ENCODE measurements at regions not wholly inside any gene's neighbourhood (a gene's known extent, or its start where the extent isn't known, plus 50 kb on each side); places are given as distances from the start of the nearest gene placed in this dataset.
"Not testable (repeated sequence)": the region's sequence is repeated elsewhere in the genome, so short reads cannot be mapped to it uniquely, and the experiment has no call there.

DNA sequence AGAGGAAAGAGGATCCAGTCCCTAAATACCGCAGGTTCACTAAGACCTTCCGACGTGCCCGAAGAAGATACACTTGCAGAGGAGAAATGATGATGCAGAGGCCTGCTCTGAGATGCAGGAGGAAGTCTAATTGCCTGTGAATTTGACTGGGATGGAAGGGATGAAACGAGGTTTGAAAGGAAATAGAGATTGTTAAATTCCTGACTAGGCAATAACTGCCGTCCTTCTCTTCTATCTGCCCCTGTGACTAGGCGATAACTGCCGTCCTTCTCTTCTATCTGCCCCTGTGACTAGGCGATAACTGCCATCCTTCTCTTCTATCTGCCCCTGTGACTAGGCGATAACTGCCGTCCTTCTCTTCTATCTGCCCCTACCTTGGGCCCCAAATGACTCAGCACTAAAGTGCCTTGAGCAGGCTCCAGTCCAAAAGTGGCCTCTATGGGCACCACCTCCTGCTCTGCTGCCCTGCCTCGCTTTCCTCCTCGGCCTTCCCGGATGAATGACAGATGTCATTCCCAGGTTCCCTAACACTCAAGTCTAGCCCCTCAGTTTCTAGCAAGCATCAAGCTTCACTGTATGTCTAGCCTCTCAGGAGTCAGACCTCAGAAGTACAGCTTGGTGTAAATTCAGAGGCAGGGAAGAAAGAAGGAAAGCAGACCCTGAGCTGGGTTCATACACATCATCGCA, 189.1 kb downstream of the FOXD4L6 start:
- H3K9me3 ChIP-seq (ENCODE audit: low read depth); H3K27me3 ChIP-seq; H3K27ac ChIP-seq; H3K4me3 ChIP-seq; H3K4me1 ChIP-seq (ENCODE audit: low read depth); H3K36me3 ChIP-seq; DNase-seq (ENCODE audit: low read depth in 1 of 2, low spot score in 1 of 2): not testable (repeated sequence)

DNA sequence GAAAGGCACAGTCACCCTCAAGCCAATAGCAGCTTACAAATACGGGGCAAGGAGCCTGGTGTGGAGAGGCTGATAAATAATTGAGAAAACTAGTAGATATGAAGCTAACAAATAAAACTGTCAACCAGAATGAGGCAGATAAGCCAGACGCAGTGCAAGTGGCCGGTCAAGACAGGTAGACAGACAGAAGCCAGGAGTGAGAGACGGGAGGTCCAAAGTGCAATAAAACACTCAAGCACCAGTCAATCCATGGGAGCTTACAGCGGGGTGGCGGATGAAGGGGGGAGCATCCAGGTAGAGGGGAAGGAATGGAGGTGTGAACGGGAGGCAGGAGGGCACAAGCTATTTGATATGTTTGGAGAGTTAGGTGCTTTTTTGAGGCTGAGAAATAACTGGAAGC, 193.1 kb downstream of the FOXD4L6 start:
- no peaks in the 10 kb centered on the region for H3K4me1 ChIP-seq (ENCODE audit: low read depth)
- H3K27me3 ChIP-seq = no peaks in the 10 kb centered on the region
- DNase-seq (ENCODE audit: low read depth in 1 of 2, low spot score in 1 of 2) = no peak
- TF ChIP-seq, protein P1, sequence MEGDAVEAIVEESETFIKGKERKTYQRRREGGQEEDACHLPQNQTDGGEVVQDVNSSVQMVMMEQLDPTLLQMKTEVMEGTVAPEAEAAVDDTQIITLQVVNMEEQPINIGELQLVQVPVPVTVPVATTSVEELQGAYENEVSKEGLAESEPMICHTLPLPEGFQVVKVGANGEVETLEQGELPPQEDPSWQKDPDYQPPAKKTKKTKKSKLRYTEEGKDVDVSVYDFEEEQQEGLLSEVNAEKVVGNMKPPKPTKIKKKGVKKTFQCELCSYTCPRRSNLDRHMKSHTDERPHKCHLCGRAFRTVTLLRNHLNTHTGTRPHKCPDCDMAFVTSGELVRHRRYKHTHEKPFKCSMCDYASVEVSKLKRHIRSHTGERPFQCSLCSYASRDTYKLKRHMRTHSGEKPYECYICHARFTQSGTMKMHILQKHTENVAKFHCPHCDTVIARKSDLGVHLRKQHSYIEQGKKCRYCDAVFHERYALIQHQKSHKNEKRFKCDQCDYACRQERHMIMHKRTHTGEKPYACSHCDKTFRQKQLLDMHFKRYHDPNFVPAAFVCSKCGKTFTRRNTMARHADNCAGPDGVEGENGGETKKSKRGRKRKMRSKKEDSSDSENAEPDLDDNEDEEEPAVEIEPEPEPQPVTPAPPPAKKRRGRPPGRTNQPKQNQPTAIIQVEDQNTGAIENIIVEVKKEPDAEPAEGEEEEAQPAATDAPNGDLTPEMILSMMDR (IDR thresholded peaks at IDR 0.05; ENCODE audit: low read depth, low read length) = no peak
- no peaks in the 10 kb centered on the region for H3K36me3 ChIP-seq
- peaks cover 7% of the 10 kb centered on the region for H3K9me3 ChIP-seq (ENCODE audit: low read depth)
- H3K27ac ChIP-seq = no peak overlapping the region
- H3K4me3 ChIP-seq = no peak overlapping the region

DNA sequence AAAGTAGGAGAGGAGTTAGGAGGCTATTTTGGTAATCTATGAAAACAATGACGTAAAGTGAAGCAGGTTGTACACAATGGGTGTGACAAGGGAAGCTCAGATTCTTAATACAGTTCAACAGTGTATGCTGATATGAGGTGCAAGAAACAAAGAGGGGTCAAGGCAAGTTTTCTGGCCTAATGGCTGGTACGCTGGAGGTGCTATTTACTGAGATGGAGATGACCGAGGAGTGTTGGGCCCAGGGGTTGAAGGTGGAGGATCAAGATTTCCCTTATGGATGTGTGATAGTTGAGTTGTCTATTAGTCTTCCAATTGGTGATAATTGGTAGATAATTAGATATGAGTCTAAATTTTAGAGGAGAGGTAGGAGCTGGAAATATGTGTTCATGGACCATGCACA, 194.0 kb downstream of the FOXD4L6 start:
- H3K9me3 ChIP-seq (ENCODE audit: low read depth) = peaks cover 11% of the 10 kb centered on the region
- H3K27me3 ChIP-seq; H3K27ac ChIP-seq; DNase-seq (ENCODE audit: low read depth in 1 of 2, low spot score in 1 of 2); H3K4me3 ChIP-seq; H3K4me1 ChIP-seq (ENCODE audit: low read depth); H3K36me3 ChIP-seq: not testable (repeated sequence)

DNA sequence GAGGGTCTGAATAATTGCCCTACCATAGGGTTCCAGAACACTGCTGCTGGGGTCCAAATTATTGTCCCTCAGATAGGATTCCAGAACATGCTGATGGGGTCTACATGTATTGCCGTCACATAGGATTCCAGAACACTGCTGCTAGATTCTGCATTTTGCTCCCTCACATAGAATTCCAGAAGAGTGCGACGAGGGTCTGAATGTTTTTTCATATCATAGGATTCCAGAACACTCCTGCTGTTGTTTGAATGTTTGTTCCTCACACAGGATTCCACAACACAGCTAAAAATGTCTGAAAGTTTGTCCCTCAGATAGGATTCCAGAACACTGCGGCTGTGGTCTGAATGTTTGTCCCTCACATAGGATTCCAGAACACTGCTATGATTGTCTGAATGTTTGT, 198.1 kb downstream of the FOXD4L6 start:
- not testable (repeated sequence) for H3K27ac ChIP-seq; H3K36me3 ChIP-seq; DNase-seq (ENCODE audit: low read depth in 1 of 2, low spot score in 1 of 2); H3K27me3 ChIP-seq; H3K4me3 ChIP-seq; H3K4me1 ChIP-seq (ENCODE audit: low read depth)
- H3K9me3 ChIP-seq (ENCODE audit: low read depth) = peaks cover 37% of the 10 kb centered on the region

DNA sequence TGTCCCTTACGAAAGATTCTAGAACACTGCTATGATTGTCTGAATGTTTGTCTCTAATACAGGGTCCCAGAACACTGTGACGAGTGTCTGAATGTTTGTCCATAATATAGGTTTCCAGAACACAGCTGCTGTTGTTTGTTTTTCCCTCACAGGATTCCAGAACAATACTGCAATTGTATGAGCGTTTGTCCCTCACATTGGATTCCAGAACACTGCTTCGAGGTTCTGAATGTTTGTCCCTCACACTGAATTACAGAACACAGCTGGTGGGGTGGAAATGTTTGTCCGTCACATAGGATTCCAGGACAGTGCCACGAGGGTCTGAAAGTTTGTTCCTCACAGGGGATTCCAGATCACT, 199.0 kb downstream of the FOXD4L6 start:
- peaks cover 41% of the 10 kb centered on the region for H3K9me3 ChIP-seq (ENCODE audit: low read depth)
- not testable (repeated sequence) for H3K27ac ChIP-seq; H3K4me3 ChIP-seq; DNase-seq (ENCODE audit: low read depth in 1 of 2, low spot score in 1 of 2); H3K4me1 ChIP-seq (ENCODE audit: low read depth); H3K27me3 ChIP-seq; H3K36me3 ChIP-seq

DNA sequence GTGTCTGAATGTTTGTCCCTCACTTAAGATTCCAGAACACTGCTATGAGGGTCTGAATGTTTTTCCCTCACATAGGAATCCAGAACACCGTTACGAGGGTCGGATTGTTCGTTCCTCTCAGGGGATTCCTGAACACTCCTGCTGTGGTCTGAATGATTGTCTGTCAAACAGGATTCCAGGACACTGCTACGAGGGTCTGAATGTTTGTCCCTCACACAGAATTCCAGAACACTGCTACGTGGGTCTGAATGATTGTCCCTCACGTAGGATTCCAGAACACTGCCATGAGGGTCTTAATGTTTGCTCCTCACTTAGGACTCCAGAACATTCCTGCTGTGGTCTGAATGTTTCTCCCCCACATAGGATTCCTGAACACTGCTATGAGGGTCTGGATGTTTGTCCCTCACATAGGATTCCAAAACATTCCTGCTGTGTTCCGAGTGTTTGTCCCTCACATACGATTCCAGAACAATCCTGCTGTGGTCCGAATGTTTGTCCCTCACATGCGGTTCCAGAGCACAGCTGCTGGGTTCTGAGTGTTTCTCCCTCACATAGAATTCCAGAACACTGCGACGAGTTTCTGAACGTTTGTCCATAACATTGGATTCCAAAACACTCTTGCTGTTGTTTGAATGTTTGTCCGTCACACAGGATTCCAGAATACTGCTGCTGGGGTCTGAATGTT, 199.5 kb downstream of the FOXD4L6 start:
- Histone ChIP-seq H3K27me3 (no peaks in the 10 kb centered on the region), H3K36me3 (no peaks in the 10 kb centered on the region), H3K27ac (no peak overlapping the region), H3K9me3 (ENCODE audit: low read depth) (peaks cover 44% of the 10 kb centered on the region), H3K4me3 (no peak overlapping the region), H3K4me1 (ENCODE audit: low read depth) (no peaks in the 10 kb centered on the region)
- no peak for DNase-seq (ENCODE audit: low read depth in 1 of 2, low spot score in 1 of 2)
- TF ChIP-seq, protein P1 (IDR thresholded peaks at IDR 0.05; ENCODE audit: low read depth, low read length) = no peak

DNA sequence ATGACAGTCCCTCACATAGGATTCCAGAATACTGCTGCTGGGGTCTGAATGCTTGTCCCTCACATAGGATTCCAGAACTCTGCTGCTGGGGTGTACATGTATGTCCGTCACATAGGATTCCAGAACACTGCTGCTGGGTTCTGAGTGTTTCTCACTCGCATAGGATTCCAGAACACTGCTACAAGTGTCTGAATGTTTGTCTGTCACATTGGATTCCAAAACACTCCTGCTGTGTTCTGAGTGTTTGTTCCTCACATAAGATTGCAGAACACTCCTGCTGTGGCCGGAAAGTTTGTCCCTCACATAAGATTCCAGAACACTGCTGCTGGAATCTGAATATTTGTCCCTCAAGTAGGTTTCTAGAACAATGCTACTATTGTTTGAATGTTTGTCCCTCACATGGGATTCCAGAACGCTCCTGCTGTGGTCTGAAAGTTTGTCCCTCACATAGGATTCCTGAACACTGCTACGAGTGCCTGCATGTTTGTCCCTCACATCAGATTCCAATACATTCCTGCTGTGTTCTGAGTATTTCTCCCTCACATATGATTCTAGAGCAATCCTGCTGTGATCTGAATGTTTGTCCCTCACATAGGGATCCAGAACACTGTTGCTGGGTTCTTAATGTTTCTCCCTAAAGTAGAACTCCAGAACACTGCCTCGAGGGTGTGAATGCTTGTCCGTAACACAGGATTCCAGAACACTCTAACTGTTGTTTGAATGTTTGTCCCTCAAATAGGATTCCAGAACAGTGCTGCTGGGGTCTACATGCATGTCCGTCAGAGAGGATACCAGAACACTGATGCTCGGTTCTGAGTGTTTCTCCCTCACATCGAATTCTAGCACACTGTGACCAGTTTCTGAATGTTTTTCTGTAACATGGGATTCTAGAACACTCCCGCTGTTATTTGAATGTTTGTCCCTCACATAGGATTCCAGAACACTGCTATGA, 200.4 kb downstream of the FOXD4L6 start:
- no peak for DNase-seq (ENCODE audit: low read depth in 1 of 2, low spot score in 1 of 2)
- Histone ChIP-seq H3K4me1 (ENCODE audit: low read depth) (no peaks in the 10 kb centered on the region), H3K36me3 (no peaks in the 10 kb centered on the region), H3K27me3 (no peaks in the 10 kb centered on the region), H3K4me3 (no peak overlapping the region), H3K27ac (no peak overlapping the region), H3K9me3 (ENCODE audit: low read depth) (peaks cover 48% of the 10 kb centered on the region)
- TF ChIP-seq, protein P1 (IDR thresholded peaks at IDR 0.05; ENCODE audit: low read depth, low read length) = no peak
